ENCODE measurements at regions not wholly inside any gene's neighbourhood (a gene's known extent, or its start where the extent isn't known, plus 50 kb on each side); places are given as distances from the start of the nearest gene placed in this dataset.

DNA sequence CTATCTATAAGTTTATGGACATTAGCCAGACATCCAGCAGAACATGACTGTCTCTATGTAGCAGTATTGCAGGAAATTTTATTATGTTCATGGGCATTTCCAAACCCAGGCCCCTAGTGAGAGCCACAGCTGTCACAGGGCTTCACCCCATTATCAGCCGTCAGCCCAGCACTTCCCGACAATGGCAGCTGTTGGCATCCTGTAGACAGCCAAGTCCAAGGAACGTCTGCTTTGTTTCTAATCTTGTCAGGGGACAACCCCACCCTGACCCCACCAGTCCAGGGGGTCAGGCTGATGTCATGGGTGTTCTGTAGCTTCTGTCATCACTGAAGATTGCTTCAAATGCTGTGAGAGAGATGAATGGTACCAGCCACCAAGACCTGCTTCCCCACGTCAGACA is 565.3 kb upstream of the BRINP1 start:
- no peak for DNase-seq
- H3K4me2 ChIP-seq (ENCODE audit: low read depth, low read length) = no peak overlapping the region
- H2AFZ ChIP-seq (ENCODE audit: low read length) = no peak overlapping the region
- H3K27me3 ChIP-seq (replicated peaks; ENCODE audit: insufficient read depth, low read length) = no peaks in the 10 kb centered on the region
- no peaks in the 10 kb centered on the region for H3K9me3 ChIP-seq (replicated peaks; ENCODE audit: insufficient read depth, low read length)
- no peaks in the 10 kb centered on the region for H3K9me2 ChIP-seq (replicated peaks; ENCODE audit: insufficient read depth, low read length)
- H4K20me1 ChIP-seq (ENCODE audit: insufficient read depth, low read length) = no peaks in the 10 kb centered on the region; the same call in 1 of the 2 replicates
- H3K36me3 ChIP-seq (replicated peaks; ENCODE audit: insufficient read depth, low read length) = no peaks in the 10 kb centered on the region
- no peak overlapping the region for H3K27ac ChIP-seq (ENCODE audit: low read length)
- no peaks in the 10 kb centered on the region for H3K4me1 ChIP-seq (ENCODE audit: low read length)
- no peaks in the 10 kb centered on the region for H3F3A ChIP-seq (ENCODE audit: insufficient read depth, low read length)
- no peak overlapping the region for H3K9ac ChIP-seq (ENCODE audit: low read length)
- no peak overlapping the region for H3K4me3 ChIP-seq (ENCODE audit: low read length)
- TF ChIP-seq EZH2 (optimal IDR thresholded peaks at IDR 0.05; ENCODE audit: low read depth, low read length) (no peak), EZH2phosphoT487 (IDR thresholded peaks at IDR 0.05; ENCODE audit: low read length) (no peak)
- TF ChIP-seq, protein P1, sequence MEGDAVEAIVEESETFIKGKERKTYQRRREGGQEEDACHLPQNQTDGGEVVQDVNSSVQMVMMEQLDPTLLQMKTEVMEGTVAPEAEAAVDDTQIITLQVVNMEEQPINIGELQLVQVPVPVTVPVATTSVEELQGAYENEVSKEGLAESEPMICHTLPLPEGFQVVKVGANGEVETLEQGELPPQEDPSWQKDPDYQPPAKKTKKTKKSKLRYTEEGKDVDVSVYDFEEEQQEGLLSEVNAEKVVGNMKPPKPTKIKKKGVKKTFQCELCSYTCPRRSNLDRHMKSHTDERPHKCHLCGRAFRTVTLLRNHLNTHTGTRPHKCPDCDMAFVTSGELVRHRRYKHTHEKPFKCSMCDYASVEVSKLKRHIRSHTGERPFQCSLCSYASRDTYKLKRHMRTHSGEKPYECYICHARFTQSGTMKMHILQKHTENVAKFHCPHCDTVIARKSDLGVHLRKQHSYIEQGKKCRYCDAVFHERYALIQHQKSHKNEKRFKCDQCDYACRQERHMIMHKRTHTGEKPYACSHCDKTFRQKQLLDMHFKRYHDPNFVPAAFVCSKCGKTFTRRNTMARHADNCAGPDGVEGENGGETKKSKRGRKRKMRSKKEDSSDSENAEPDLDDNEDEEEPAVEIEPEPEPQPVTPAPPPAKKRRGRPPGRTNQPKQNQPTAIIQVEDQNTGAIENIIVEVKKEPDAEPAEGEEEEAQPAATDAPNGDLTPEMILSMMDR (IDR thresholded peaks at IDR 0.05; ENCODE audit: low read length) = no peak
- no peaks in the 10 kb centered on the region for H3K79me2 ChIP-seq (ENCODE audit: low read length)

DNA sequence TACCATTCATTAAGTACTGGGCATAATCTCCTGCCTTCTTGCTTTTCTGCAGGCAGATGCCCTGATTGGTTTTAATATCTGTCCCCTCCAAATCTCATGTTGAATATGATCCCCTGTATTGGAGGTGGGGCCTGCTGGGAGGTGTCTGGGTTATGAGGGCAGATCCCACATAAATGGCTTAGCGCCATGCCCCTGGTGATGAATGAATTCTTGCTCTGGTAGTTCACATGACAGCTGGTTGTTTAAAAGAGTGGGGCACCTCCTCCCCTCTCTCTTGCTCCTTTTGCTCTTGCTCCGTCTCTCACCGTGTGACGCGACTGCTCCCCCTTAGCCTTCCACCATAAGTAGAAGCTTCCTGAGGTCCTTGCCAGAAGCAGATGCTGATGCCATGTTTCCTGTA is 564.0 kb upstream of the BRINP1 start:
- H3K36me3 ChIP-seq (replicated peaks; ENCODE audit: insufficient read depth, low read length) = no peaks in the 10 kb centered on the region
- no peaks in the 10 kb centered on the region for H3K9me3 ChIP-seq (replicated peaks; ENCODE audit: insufficient read depth, low read length)
- no peaks in the 10 kb centered on the region for H3F3A ChIP-seq (ENCODE audit: insufficient read depth, low read length)
- no peak overlapping the region for H3K4me2 ChIP-seq (ENCODE audit: low read depth, low read length)
- H2AFZ ChIP-seq (ENCODE audit: low read length) = no peak overlapping the region
- H3K27ac ChIP-seq (ENCODE audit: low read length) = no peak overlapping the region
- H3K79me2 ChIP-seq (ENCODE audit: low read length) = no peaks in the 10 kb centered on the region
- H4K20me1 ChIP-seq (ENCODE audit: insufficient read depth, low read length) = no peaks in the 10 kb centered on the region; the same call in 1 of the 2 replicates
- no peaks in the 10 kb centered on the region for H3K4me1 ChIP-seq (ENCODE audit: low read length)
- DNase-seq = no peak
- H3K27me3 ChIP-seq (replicated peaks; ENCODE audit: insufficient read depth, low read length) = no peaks in the 10 kb centered on the region
- H3K9me2 ChIP-seq (replicated peaks; ENCODE audit: insufficient read depth, low read length) = no peaks in the 10 kb centered on the region
- H3K4me3 ChIP-seq (ENCODE audit: low read length) = no peak overlapping the region
- H3K9ac ChIP-seq (ENCODE audit: low read length) = no peak overlapping the region
- TF ChIP-seq EZH2 (optimal IDR thresholded peaks at IDR 0.05; ENCODE audit: low read depth, low read length) (no peak), EZH2phosphoT487 (IDR thresholded peaks at IDR 0.05; ENCODE audit: low read length) (no peak)
- TF ChIP-seq, protein P1 (IDR thresholded peaks at IDR 0.05; ENCODE audit: low read length) = no peak

DNA sequence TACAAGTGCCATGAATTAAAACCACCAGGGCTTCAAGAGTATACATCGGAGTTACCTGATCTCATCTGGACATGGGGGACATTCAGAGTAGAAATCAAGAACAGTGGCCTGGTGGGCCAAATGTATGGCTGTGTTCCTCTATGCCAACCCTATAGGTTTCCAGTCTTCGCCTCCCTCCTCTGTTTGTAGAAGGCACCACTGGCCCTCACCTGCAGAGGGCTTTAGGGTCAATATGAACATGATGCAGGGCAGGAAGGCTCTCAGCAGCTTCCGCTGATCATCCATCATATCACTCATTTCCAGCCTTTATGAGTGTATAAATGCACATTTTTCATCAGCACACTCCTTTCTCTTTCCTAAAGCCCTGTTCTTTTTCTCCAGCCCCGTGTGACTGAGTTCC is 555.5 kb upstream of the BRINP1 start:
- Histone ChIP-seq H4K20me1 (ENCODE audit: insufficient read depth, low read length) (no peaks in the 10 kb centered on the region), H3K9ac (ENCODE audit: low read length) (no peak overlapping the region), H3K36me3 (replicated peaks; ENCODE audit: insufficient read depth, low read length) (no peaks in the 10 kb centered on the region), H3K9me2 (replicated peaks; ENCODE audit: insufficient read depth, low read length) (no peaks in the 10 kb centered on the region), H2AFZ (ENCODE audit: low read length) (no peak overlapping the region), H3F3A (ENCODE audit: insufficient read depth, low read length) (no peaks in the 10 kb centered on the region), H3K27ac (ENCODE audit: low read length) (no peak overlapping the region), H3K4me1 (ENCODE audit: low read length) (no peaks in the 10 kb centered on the region), H3K4me3 (ENCODE audit: low read length) (no peak overlapping the region), H3K79me2 (ENCODE audit: low read length) (no peaks in the 10 kb centered on the region), H3K27me3 (replicated peaks; ENCODE audit: insufficient read depth, low read length) (no peaks in the 10 kb centered on the region), H3K4me2 (ENCODE audit: low read depth, low read length) (no peak overlapping the region), H3K9me3 (replicated peaks; ENCODE audit: insufficient read depth, low read length) (no peaks in the 10 kb centered on the region)
- no peak for DNase-seq
- no peak for TF ChIP-seq EZH2 (optimal IDR thresholded peaks at IDR 0.05; ENCODE audit: low read depth, low read length)
- TF ChIP-seq, protein P1 (IDR thresholded peaks at IDR 0.05; ENCODE audit: low read length) = no peak
- no peak for TF ChIP-seq EZH2phosphoT487 (IDR thresholded peaks at IDR 0.05; ENCODE audit: low read length)

Measured in MM.1S (cell line).